Adrenal gland (tissue), 5 donors: ENCODE measurements at regions not wholly inside any gene's neighbourhood (a gene's known extent, or its start where the extent isn't known, plus 50 kb on each side); places are given as distances from the start of the nearest gene placed in this dataset.

Experiments
- CTCF ChIP-seq, 6 experiments: fragments of 450-650 bp in 4 of 6; fragments of 200-600 bp in 2 of 6; sonication (generic) in 1 of 6; IDR thresholded peaks; 1 replicate in 5 of 6; 2 replicates in 1 of 6; pipeline versions ENCODE4 v1.5.1 to v1.8.0; 2016 to 2021; ENCODE audit warnings: antibody characterized with exemption in 6 of 6, mild to moderate bottlenecking in 2 of 6, moderate library complexity in 1 of 6
- POLR2A ChIP-seq, 2 donors: fragments of 450-650 bp; IDR thresholded peaks; one replicate each; pipeline ENCODE4 v1.6.1; 2017; ENCODE audit warnings: antibody characterized with exemption in 2 of 2, mild to moderate bottlenecking in 2 of 2, moderate library complexity in 1 of 2
- donor health status: DM: no; HTN: no; CAD: no.

- TF ChIP-seq POLR2A (IDR thresholded peaks at IDR 0.05) = no peak
- TF ChIP-seq CTCF (IDR thresholded peaks at IDR 0.05) = no peak
These were observed 102.9 kb downstream of the CETN3 start for GRCh38 chr5:90306613-90307012.
